HAP-1 (cell line): ENCODE measurements at regions not wholly inside any gene's neighbourhood (a gene's known extent, or its start where the extent isn't known, plus 50 kb on each side); places are given as distances from the start of the nearest gene placed in this dataset.

Experiments used
- DNase-seq, 2 experiments: peaks; one replicate each; pipeline ENCODE4 v3.0.0-alpha.2; 2016 to 2020; ENCODE audit warnings: low spot score in 2 of 2
- H3K27me3 ChIP-seq: fragments of 250-450 bp; sonication (Bioruptor Pico); 2 replicates; pipeline ENCODE4 v1.5.1; 2020; ENCODE audit warnings: low read depth, mild to moderate bottlenecking, moderate library complexity
- H3K36me3 ChIP-seq: fragments of 250-450 bp; sonication (Bioruptor Pico); replicated peaks from 2 replicates; pipeline ENCODE4 v1.5.1; 2020; ENCODE audit warnings: mild to moderate bottlenecking
- H3K4me1 ChIP-seq: fragments of 250-450 bp; sonication (Bioruptor Pico); 2 replicates; pipeline ENCODE4 v1.5.1; 2020; ENCODE audit warnings: mild to moderate bottlenecking
- H3K4me3 ChIP-seq: fragments of 250-450 bp; sonication (Bioruptor Pico); 2 replicates; pipeline ENCODE4 v1.5.1; 2020; ENCODE audit warnings: mild to moderate bottlenecking, moderate library complexity
- H3K9me3 ChIP-seq: fragments of 250-450 bp; sonication (Bioruptor Pico); 2 replicates; pipeline ENCODE4 v1.5.1; 2020; ENCODE audit warnings: mild to moderate bottlenecking, moderate library complexity
- in situ Hi-C: fragments of 300-500 bp; cut with MboI; formaldehyde crosslinking; loops from 3 replicates; pipeline ENCODE4 v1.14.3; 2020; ENCODE audit warnings: low sequenced_read_pairs, inconsistent platforms, mixed read lengths

DNA sequence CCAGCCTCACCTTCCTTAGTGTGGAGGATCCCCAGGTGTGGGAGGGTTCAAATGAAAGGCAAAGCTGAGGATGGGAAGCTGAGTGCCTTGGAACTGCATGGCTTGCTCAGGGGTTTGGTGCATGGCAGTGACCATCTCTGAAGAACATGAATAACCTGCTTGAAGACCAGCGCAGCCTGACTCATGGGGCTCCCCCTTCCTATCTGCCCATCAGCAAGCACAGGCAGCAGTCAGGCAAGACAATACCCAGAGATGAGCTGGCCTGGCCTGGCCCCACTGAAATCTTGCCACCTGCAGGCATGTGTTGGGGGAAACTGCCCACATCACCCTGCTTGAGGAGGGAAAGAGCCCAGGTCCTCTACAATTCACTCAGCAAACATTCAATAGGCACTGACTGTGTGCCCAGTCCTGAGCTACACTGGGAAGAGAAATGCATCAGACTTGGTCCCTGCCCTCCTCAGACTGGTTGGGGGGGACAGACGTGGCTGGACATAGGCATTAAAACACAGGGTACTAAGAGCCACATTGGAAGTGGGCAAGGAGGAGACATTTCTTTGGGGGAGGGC lies 105.0 kb upstream of the ALDH1B1 start:
- no peaks in the 10 kb centered on the region for H3K4me1 ChIP-seq
- no peaks in the 10 kb centered on the region for H3K27me3 ChIP-seq
- in situ Hi-C loops = no loop called here
- no peak for DNase-seq
- H3K36me3 ChIP-seq = no peaks in the 10 kb centered on the region
- no peaks in the 10 kb centered on the region for H3K9me3 ChIP-seq
- H3K4me3 ChIP-seq = no peak overlapping the region

DNA sequence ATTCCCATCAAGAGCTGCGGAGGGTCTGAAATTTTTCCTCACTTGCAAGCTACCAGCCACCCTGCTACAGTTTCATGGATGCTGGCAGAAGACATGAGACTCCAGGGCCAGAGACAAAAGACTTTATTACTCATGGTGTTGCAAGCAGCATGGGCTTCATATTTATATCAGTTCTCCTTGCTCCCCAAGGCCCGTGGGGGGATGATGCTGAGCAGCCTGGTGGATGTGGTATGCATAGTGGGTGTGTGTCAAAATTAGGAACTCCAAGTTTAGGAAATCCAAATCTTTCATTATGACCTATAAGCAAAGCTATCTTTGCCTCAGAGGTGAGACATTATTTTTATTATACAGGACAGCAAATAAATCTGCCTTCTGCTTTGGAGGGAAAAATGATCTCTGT lies 105.7 kb upstream of the ALDH1B1 start:
- in situ Hi-C loops = no loop called here

DNA sequence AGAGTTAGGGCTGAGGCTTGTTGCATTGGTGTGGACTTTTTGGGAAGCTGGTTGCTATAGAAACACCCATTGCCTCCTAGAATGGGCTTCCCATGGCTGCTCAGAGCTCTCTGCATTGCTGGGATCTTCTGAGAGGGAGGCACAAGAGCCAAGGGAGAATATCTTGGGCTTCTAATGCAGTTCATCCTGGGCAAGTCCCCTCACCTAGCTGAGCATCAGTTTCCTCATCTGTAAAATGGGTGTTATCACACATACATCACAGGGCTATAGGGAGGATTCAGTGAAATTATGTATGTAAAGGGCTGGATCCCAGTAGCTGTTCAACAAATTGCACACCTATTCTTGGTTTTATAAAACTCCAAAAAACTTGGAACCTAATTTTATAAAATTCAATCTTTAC lies 106.1 kb upstream of the ALDH1B1 start:
- H3K9me3 ChIP-seq = no peaks in the 10 kb centered on the region

More for the DNA sequence above, 105.7 kb upstream of the ALDH1B1 start:
- Histone ChIP-seq H3K36me3 (no peaks in the 10 kb centered on the region), H3K4me3 (no peak overlapping the region), H3K4me1 (no peaks in the 10 kb centered on the region), H3K27me3 (no peaks in the 10 kb centered on the region), H3K9me3 (no peaks in the 10 kb centered on the region)
- DNase-seq = no peak

DNA sequence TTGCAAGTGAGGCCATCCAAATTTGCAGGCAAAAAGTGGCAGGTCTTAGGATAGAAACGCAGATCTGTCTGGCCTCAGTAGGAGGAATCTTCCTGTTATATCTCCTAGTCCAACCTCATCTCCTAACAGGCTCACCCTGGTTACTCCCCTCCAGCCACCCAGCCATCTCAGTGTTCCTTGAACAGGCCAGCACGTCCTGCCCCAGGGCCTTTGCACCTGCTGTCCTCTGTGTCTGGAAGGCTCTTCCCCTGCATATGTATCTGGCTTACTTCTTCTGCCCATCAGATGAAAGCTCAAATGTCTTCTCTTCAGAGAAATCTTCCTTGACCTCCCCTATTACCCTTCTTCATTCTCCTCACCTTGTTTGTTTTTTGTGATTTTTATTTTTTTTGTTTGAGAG lies 107.3 kb upstream of the ALDH1B1 start:
- Histone ChIP-seq H3K9me3 (no peaks in the 10 kb centered on the region), H3K4me1 (no peaks in the 10 kb centered on the region), H3K27me3 (no peaks in the 10 kb centered on the region), H3K36me3 (no peaks in the 10 kb centered on the region), H3K4me3 (no peak overlapping the region)
- in situ Hi-C loops = no loop called here
- DNase-seq = no peak

More for the DNA sequence above, 106.1 kb upstream of the ALDH1B1 start:
- no peaks in the 10 kb centered on the region for H3K27me3 ChIP-seq
- in situ Hi-C loops = no loop called here
- H3K4me3 ChIP-seq = no peak overlapping the region
- DNase-seq = no peak
- H3K4me1 ChIP-seq = no peaks in the 10 kb centered on the region
- H3K36me3 ChIP-seq = no peaks in the 10 kb centered on the region

DNA sequence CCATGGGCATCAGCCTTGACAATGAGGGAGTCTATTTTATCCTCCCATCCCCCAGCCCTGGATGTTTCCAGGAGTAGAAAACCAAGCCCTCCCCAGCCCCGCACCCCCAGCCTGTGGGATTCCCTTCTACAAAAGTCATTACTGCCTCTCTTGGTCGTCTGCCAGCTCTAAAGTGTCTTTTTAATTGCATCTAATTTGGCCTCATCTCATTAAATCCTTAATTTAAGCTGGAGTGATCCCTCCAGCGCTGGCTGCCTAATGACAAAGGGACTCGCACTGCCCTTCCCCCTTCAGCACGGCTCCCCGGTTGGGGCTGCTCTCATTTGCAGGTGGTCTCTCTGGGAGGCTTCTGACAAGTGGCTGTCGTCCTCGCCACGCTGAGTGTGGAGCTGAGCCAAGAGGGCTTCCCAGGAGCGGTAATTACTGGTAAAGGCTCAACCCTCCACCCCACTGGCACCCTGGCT lies 107.9 kb upstream of the ALDH1B1 start:
- Histone ChIP-seq H3K4me1 (no peaks in the 10 kb centered on the region), H3K27me3 (no peaks in the 10 kb centered on the region), H3K36me3 (no peaks in the 10 kb centered on the region), H3K4me3 (no peak overlapping the region), H3K9me3 (no peaks in the 10 kb centered on the region)
- in situ Hi-C loops = loop anchor here (5.0 kb wide), 1 partner anchor 52 kb away; no protein-coding TSS in a partner anchor
- DNase-seq = no peak

DNA sequence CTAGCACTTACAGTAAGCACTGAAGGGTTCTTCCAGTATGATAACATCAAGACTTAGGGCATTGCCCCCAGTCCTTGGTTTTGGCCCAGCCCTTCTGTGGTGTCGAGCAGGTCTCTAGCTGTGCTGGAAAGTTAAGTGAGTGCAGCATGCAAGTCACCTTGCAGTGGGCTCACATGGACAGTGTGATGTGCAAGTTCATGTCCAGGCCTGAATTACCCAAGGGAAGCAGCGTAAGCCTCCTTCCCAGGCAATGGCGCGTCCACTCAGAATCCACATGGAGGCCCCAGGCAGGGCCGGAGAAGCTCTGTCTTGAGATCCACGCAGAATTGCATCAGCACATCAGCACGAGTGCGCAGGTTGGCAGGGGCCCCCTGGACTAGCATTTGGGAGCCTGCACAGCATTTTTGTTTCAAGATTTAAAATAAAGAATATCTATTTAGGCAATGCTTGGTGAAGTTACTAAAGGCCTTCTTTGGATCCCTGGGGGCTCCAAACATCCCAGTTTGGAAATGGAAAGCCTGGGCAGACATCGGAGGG lies 108.4 kb upstream of the ALDH1B1 start:
- Histone ChIP-seq H3K4me3 (no peak overlapping the region), H3K36me3 (no peaks in the 10 kb centered on the region), H3K9me3 (no peaks in the 10 kb centered on the region), H3K4me1 (no peaks in the 10 kb centered on the region), H3K27me3 (no peaks in the 10 kb centered on the region)
- no peak for DNase-seq
- in situ Hi-C loops = loop anchor here (5.0 kb wide), 1 partner anchor 52 kb away; no protein-coding TSS in a partner anchor

DNA sequence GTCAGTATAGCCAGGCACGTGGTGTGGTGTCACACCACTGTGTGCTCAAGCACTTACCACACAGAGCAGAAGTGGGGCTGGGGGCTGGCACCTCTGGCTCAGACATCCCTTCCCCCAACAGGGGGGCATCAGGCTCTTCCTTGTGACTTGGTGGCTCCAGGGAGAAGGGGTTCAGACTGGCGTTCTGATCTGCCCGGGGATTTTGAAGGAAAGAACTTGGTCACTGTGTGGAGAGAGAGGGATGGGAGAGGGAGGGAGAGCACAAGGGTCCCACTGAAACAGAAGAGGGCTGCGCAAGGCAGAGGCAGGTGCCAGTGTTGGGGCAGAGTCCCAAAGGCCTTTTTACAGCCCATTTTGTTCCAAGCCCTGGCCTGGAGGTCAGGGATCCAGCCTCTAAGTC lies 109.7 kb upstream of the ALDH1B1 start:
- no peak overlapping the region for H3K4me3 ChIP-seq
- H3K4me1 ChIP-seq = no peaks in the 10 kb centered on the region
- in situ Hi-C loops = loop anchor here (5.0 kb wide), 1 partner anchor 50 kb away; no protein-coding TSS in a partner anchor
- no peaks in the 10 kb centered on the region for H3K27me3 ChIP-seq
- H3K36me3 ChIP-seq = no peaks in the 10 kb centered on the region
- no peaks in the 10 kb centered on the region for H3K9me3 ChIP-seq
- DNase-seq = no peak

DNA sequence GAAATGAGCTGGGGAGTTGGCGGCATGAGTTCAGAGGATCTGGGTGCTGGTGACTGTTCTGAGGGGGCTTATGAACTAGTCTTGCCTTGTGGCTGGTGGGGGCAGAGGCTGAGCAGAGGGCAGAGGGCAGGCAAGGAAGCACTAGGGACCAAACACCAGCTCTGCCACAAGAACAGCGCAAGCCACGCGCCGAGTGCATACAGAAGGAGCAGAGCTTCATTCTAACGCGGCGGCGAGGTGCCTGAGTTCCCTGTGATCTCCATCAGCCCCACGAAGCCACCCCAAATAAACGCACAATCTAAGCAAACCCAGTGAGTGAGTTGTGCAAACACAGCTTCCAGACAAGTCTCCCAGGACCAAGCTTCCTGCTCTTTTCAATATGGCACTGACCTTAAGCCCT lies 110.6 kb upstream of the ALDH1B1 start:
- Histone ChIP-seq H3K27me3 (no peaks in the 10 kb centered on the region), H3K36me3 (no peaks in the 10 kb centered on the region), H3K9me3 (no peaks in the 10 kb centered on the region), H3K4me3 (no peak overlapping the region), H3K4me1 (no peaks in the 10 kb centered on the region)
- in situ Hi-C loops = loop anchor here (5.0 kb wide), 1 partner anchor 50 kb away; no protein-coding TSS in a partner anchor
- DNase-seq = no peak

DNA sequence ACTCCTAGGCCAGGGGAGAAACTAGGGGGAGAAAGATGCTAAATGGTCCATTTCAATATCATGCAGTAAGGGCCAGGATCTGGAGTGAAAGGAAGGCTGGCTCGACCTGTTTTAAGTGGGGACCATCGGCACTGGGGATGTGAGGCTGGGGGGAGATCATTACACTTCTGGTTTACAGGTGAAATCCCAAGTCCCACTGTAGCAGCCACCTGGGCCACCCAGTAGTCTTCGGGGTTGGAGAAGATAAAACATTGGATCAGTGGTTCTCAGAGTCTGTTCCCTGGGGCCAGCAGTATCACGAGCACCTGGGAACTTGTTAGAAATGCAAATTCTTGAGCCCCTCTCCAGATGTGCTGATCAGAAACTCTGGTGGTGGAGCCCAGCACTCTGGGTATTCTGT lies 111.3 kb upstream of the ALDH1B1 start:
- Histone ChIP-seq H3K4me3 (no peak overlapping the region), H3K27me3 (no peaks in the 10 kb centered on the region), H3K4me1 (no peaks in the 10 kb centered on the region), H3K9me3 (no peaks in the 10 kb centered on the region), H3K36me3 (no peaks in the 10 kb centered on the region)
- in situ Hi-C loops = loop anchor here (5.0 kb wide), 1 partner anchor 49 kb away; no protein-coding TSS in a partner anchor
- DNase-seq = no peak

DNA sequence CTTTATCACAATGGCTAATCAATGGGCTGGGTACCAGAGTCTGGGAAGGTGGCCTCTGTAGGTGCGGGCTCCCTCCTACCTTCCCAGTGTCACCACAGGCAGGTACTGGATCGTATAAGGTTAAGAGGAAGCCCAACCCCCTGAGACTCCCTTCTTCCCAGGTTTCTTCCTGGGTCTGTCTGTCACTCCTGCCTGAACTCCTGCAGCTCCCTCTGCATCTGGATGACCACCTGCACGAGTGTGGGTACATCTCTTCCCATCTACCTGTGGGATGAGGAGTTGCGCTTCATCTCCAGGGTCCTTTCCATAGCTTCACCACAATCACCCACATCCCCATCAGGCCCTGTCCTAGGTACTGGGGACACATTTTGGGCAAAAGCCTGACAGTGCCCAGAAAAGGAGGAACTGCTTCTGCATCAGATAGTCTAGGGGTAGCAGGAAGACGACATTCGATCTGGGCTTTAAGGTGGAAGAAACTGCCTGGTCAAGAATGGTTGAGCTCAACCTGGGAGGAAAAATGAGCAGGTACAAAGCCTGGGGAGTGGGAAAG lies 112.2 kb upstream of the ALDH1B1 start:
- no peaks in the 10 kb centered on the region for H3K27me3 ChIP-seq
- H3K4me1 ChIP-seq = no peaks in the 10 kb centered on the region
- in situ Hi-C loops = loop anchor here (5.0 kb wide), 1 partner anchor 48 kb away; no protein-coding TSS in a partner anchor
- H3K9me3 ChIP-seq = no peaks in the 10 kb centered on the region
- H3K36me3 ChIP-seq = no peaks in the 10 kb centered on the region
- no peak overlapping the region for H3K4me3 ChIP-seq
- no peak for DNase-seq

DNA sequence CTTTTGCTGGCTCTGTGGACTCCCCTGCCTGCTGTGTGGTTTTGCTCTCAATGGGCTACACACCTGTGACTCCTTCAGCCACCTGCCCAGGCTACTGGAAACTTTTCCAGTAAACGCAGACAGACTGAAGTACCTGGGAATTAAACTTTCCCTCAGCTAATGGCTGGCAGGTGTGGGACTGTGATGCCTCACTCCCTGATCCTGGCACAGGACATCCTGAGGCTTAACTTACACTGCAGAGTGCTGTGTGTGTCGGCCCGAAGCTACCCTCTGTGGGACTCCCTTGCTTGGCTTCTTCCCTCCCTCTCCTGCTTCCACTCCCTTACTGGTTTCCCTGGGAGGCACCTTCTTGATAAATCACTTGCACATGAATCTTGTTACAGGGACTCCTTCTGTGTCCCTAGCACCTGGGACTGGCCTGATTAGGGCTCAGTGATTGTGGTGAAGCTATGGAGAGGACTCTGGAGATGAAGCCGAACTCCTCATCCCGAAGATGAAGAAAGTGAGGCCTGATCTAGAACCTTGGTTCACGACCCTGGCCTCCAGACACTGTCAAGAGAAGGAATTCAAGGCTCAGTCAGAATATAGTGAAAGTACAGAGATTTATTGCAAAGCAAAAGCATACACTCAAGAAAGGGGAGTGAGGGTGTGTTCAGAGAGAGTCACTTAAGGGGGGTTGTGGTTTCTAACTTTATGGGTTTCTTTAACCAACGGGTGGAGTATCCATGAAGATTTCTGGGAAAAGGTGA lies 113.4 kb upstream of the ALDH1B1 start:
- Histone ChIP-seq H3K4me3 (no peak overlapping the region), H3K9me3 (no peaks in the 10 kb centered on the region), H3K27me3 (no peaks in the 10 kb centered on the region), H3K4me1 (no peaks in the 10 kb centered on the region), H3K36me3 (no peaks in the 10 kb centered on the region)
- DNase-seq = no peak
- in situ Hi-C loops = no loop called here

DNA sequence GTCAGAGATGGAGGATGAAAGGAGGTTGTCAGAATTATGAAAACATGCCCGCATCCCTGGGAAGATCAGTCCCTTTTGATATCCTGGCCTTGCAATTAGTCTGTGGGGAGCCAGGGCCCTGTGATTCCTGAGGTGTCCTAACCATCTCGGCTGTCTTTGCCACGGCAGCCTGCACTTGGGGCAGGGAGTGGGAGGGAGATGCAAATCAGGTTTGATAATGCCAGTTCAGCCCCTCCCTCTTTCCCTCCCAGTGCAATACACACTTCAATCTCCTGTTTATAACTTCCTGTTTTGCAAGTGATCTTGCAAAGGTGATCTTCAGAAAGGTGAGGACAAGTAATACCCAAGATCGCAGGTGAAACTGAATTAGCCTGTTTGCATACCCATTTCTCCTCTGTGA lies 114.0 kb upstream of the ALDH1B1 start:
- Histone ChIP-seq H3K9me3 (no peaks in the 10 kb centered on the region), H3K36me3 (no peaks in the 10 kb centered on the region), H3K4me1 (no peaks in the 10 kb centered on the region), H3K4me3 (no peak overlapping the region), H3K27me3 (no peaks in the 10 kb centered on the region)
- in situ Hi-C loops = no loop called here
- DNase-seq = no peak

DNA sequence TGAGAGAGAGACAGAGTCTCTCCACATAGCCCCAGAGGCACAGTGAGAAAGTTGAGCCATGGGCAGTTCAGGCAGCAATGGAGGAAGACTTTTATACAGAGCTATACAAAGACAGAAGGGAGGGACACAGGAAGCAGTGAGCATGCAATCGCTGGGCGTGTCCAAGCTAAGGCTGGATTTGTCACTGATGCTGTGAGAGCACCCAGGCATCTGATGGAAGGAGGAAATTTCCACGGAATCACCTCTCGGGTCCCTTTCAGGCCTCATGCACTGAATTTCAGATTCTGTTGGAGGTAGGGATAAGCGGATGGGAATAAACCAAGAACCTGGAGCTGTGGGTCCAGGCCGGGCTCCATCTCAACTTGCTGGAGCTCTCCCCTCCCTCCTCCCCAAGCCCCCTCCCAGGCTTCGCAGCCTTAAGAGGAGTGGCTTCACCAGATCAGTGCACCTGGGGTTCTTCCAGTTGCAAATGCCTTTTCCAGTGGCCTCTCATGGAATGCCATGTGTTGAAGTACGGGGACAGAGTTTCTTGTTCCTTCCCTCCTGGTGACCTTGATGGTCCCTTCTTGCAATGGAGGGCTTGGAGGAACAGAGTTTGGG lies 114.8 kb upstream of the ALDH1B1 start:
- Histone ChIP-seq H3K27me3 (no peaks in the 10 kb centered on the region), H3K36me3 (no peaks in the 10 kb centered on the region), H3K9me3 (no peaks in the 10 kb centered on the region), H3K4me1 (no peaks in the 10 kb centered on the region), H3K4me3 (no peak overlapping the region)
- in situ Hi-C loops = no loop called here
- DNase-seq = no peak
